Osteocyte (in vitro differentiated cells): ENCODE measurements at regions not wholly inside any gene's neighbourhood (a gene's known extent, or its start where the extent isn't known, plus 50 kb on each side); places are given as distances from the start of the nearest gene placed in this dataset.

ENCODE experiments used
- DNase-seq: peaks from one replicate; pipeline ENCODE4 v3.0.0; 2021; ENCODE audit warnings: mixed read lengths; ENCODE audit not compliant: unreplicated experiment; ENCODE audit errors: extremely low spot score
- H3K27ac Mint-ChIP-seq: one replicate; pipeline ENCODE4 v1.8.0; 2021; ENCODE audit warnings: mild to moderate bottlenecking, mixed read lengths; ENCODE audit not compliant: unreplicated experiment
- H3K27me3 Mint-ChIP-seq: one replicate; pipeline ENCODE4 v1.8.0; 2021; ENCODE audit warnings: mixed read lengths; ENCODE audit not compliant: unreplicated experiment
- H3K36me3 Mint-ChIP-seq: one replicate; pipeline ENCODE4 v1.8.0; 2021; ENCODE audit warnings: mixed read lengths; ENCODE audit not compliant: unreplicated experiment
- H3K4me1 Mint-ChIP-seq: one replicate; pipeline ENCODE4 v1.8.0; 2021; ENCODE audit warnings: mixed read lengths; ENCODE audit not compliant: unreplicated experiment
- H3K4me3 Mint-ChIP-seq: one replicate; pipeline ENCODE4 v1.8.0; 2021; ENCODE audit warnings: mild to moderate bottlenecking, moderate library complexity, mixed read lengths; ENCODE audit not compliant: unreplicated experiment
- H3K9me3 Mint-ChIP-seq: one replicate; pipeline ENCODE4 v1.8.0; 2021; ENCODE audit warnings: mixed read lengths; ENCODE audit not compliant: unreplicated experiment
- TF ChIP-seq, protein P1 (sequence below): fragments of 200-600 bp; sonication (generic); IDR thresholded peaks from 2 replicates; pipeline ENCODE4 v1.5.0; 2021; ENCODE audit warnings: antibody characterized with exemption, mild to moderate bottlenecking, moderate library complexity

DNA sequence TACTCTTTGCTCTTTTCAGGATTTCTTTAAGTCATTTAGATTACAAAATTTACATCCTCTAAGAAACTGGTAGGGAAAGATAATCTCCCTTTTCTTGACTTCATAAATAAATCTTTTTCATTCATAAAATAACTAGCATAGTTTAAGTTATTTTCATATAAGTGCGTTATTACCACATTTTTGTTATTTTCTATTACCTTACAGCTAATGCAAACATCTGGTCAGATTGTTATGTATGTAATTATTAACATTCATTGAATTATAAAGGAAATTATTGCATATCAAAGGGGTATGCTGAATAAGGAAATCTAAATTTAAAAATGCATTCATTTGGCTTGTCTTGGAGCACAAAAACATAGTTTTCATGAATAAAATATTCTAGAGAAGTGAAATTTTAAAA is 55.3 kb upstream of the SLITRK1 start:
- no peak overlapping the region for H3K27ac Mint-ChIP-seq
- TF ChIP-seq, protein P1, sequence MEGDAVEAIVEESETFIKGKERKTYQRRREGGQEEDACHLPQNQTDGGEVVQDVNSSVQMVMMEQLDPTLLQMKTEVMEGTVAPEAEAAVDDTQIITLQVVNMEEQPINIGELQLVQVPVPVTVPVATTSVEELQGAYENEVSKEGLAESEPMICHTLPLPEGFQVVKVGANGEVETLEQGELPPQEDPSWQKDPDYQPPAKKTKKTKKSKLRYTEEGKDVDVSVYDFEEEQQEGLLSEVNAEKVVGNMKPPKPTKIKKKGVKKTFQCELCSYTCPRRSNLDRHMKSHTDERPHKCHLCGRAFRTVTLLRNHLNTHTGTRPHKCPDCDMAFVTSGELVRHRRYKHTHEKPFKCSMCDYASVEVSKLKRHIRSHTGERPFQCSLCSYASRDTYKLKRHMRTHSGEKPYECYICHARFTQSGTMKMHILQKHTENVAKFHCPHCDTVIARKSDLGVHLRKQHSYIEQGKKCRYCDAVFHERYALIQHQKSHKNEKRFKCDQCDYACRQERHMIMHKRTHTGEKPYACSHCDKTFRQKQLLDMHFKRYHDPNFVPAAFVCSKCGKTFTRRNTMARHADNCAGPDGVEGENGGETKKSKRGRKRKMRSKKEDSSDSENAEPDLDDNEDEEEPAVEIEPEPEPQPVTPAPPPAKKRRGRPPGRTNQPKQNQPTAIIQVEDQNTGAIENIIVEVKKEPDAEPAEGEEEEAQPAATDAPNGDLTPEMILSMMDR: no peak
- H3K4me3 Mint-ChIP-seq: no peak overlapping the region
- peaks cover 4% of the 10 kb centered on the region for H3K9me3 Mint-ChIP-seq
- H3K27me3 Mint-ChIP-seq: no peaks in the 10 kb centered on the region
- H3K36me3 Mint-ChIP-seq: no peaks in the 10 kb centered on the region
- DNase-seq: no peak
- peaks cover 11% of the 10 kb centered on the region for H3K4me1 Mint-ChIP-seq

DNA sequence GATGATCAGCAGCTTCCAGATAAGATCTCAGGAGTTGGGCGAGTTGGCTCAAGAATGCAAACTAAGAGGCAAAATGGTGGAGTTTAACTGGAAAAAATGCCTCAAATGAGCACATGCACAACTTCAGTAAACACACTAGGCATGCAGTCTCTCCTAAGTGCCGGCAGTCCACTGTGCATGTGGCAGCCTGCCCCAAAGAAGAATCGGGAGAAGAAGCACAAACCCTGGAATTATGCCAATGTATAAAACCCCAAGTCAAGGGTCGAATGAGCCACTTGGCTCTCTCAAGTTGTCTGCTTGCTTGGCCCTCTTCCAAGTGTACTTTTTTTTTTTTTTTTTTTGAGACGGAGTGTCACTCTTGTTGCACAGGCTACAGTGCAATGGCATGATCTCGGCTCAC is 53.3 kb upstream of the SLITRK1 start:
- DNase-seq: no peak
- H3K27ac Mint-ChIP-seq: no peak overlapping the region
- no peaks in the 10 kb centered on the region for H3K27me3 Mint-ChIP-seq
- peaks cover 8% of the 10 kb centered on the region for H3K9me3 Mint-ChIP-seq
- TF ChIP-seq, protein P1: no peak
- H3K4me1 Mint-ChIP-seq: peaks cover 11% of the 10 kb centered on the region
- no peaks in the 10 kb centered on the region for H3K36me3 Mint-ChIP-seq
- H3K4me3 Mint-ChIP-seq: no peak overlapping the region
